B cell (primary cell): ENCODE measurements at regions not wholly inside any gene's neighbourhood (a gene's known extent, or its start where the extent isn't known, plus 50 kb on each side); places are given as distances from the start of the nearest gene placed in this dataset.

ENCODE experiments used
- EZH2 ChIP-seq: IDR thresholded peaks from 2 replicates; pipeline ENCODE4 v1.6.1; 2012; ENCODE audit warnings: borderline replicate concordance, low read depth, mild to moderate bottlenecking, moderate library complexity, low read length; ENCODE audit not compliant: insufficient read depth, poor library complexity, severe bottlenecking
- TF ChIP-seq, protein P1 (sequence below): fragments of 200-600 bp; IDR thresholded peaks from one replicate; pipeline ENCODE4 v1.8.0; 2022; ENCODE audit warnings: antibody characterized with exemption, mild to moderate bottlenecking

DNA sequence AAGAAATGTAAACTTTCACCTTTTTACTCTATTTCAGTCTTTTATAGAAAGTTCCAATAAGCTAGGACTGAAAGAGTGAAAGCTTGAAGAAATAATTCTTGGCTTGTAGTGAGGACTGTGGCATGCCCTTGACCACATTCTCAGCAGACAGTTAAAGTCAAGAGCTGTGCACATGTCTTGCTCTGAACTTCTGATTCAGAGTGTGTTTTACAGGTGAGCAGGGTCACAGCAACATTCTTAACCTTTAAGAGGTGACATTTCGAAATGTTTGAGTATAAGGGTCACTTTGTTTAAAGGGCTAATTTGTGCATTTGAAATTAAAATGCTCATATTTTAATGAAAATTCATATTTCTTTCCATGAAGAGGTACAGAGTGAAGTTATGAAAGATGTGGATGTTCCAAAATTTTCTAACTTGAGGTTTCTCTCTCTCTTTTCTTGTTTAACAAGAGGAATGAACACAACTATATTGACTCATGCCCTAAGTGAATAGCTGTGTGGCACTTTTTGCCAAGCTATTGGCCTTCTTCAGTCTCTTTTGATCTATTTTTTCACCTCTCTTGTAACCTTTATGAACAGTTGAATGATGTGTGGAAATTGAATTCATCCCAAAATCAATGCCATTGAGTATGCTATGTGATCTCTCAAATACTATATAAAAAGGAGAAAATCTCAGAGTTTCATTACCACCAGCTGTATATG lies 918.1 kb downstream of the ADGRL2 start:
- TF ChIP-seq, protein P1, sequence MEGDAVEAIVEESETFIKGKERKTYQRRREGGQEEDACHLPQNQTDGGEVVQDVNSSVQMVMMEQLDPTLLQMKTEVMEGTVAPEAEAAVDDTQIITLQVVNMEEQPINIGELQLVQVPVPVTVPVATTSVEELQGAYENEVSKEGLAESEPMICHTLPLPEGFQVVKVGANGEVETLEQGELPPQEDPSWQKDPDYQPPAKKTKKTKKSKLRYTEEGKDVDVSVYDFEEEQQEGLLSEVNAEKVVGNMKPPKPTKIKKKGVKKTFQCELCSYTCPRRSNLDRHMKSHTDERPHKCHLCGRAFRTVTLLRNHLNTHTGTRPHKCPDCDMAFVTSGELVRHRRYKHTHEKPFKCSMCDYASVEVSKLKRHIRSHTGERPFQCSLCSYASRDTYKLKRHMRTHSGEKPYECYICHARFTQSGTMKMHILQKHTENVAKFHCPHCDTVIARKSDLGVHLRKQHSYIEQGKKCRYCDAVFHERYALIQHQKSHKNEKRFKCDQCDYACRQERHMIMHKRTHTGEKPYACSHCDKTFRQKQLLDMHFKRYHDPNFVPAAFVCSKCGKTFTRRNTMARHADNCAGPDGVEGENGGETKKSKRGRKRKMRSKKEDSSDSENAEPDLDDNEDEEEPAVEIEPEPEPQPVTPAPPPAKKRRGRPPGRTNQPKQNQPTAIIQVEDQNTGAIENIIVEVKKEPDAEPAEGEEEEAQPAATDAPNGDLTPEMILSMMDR: no peak
- no peak for TF ChIP-seq EZH2
